Central memory CD8-positive, alpha-beta T cell (primary cell): ENCODE measurements at regions not wholly inside any gene's neighbourhood (a gene's known extent, or its start where the extent isn't known, plus 50 kb on each side); places are given as distances from the start of the nearest gene placed in this dataset.

ENCODE experiments used
- ATAC-seq: fragments of 150-1000 bp; cut with Tn5 transposase; replicated peaks from 2 replicates; pipeline ENCODE4 v1.10.0; 2022; ENCODE audit warnings: mild to moderate bottlenecking, moderate FRiP score, moderate number of reproducible peaks; ENCODE audit not compliant: poor library complexity, severe bottlenecking; ENCODE audit errors: extremely low read depth
- DNase-seq, 2 donors: peaks; one replicate each; pipeline ENCODE4 v3.0.0; 2021; ENCODE audit warnings: low spot score in 2 of 2
- H3K27ac Mint-ChIP-seq: one replicate; pipeline ENCODE4 v1.8.0; 2022; ENCODE audit warnings: low read depth, mild to moderate bottlenecking, moderate library complexity, mixed read lengths
- H3K27me3 Mint-ChIP-seq: one replicate; pipeline ENCODE4 v1.8.0; 2022; ENCODE audit warnings: mixed read lengths
- H3K36me3 Mint-ChIP-seq: one replicate; pipeline ENCODE4 v1.8.0; 2022; ENCODE audit warnings: mild to moderate bottlenecking, moderate library complexity, mixed read lengths; ENCODE audit not compliant: insufficient read depth
- H3K4me1 Mint-ChIP-seq: one replicate; pipeline ENCODE4 v1.8.0; 2022; ENCODE audit warnings: mixed read lengths
- H3K4me3 Mint-ChIP-seq: one replicate; pipeline ENCODE4 v1.8.0; 2022; ENCODE audit warnings: mild to moderate bottlenecking, moderate library complexity, mixed read lengths
- H3K9me3 Mint-ChIP-seq: one replicate; pipeline ENCODE4 v1.8.0; 2022; ENCODE audit warnings: mixed read lengths

DNA sequence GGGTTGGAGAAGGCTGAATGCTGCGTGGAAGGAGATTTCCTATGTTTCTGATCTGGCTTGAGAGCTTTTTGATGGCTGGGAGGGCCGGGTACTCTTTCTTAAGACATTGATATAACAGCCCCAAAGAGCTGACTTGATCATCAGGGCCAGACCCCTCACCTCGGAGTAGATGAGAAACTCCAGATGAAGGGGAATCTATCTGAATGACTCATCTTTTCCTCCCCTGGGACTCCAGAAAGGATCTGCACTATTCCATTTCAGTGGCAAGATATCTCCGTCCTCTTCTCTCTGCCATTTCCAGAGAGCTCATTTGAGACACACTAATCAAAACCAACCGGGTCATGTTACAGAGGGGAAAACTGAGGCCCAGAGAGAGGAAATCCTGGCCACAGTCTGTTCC lies 92.9 kb upstream of the MSX1 start:
- Mint-ChIP-seq H3K9me3 (no peaks in the 10 kb centered on the region), H3K4me1 (peaks cover 21% of the 10 kb centered on the region), H3K4me3 (no peak overlapping the region), H3K36me3 (peaks cover 3% of the 10 kb centered on the region), H3K27me3 (peaks cover 9% of the 10 kb centered on the region), H3K27ac (no peak overlapping the region)
- no peak for DNase-seq
- no peak for ATAC-seq

DNA sequence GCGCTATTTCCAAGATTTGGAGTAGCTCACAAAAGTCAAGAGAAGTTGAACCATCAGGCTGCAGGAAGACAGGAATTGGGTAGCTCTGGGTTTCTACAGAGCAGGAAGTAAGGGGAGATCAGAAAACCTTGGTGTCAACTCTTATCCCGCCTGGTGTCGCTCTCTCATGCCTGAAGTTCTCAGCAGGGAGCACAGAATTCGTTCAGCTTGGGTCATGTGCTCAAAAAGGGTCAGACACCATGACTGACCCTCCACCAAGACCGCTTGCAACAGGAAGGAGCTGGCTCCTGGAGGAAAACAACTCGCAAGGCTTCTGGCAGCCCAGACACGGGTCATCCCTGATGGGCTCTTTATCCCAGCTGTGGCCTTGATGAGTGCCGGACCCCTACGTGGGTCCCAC lies 93.7 kb upstream of the MSX1 start:
- peaks cover 3% of the 10 kb centered on the region for H3K36me3 Mint-ChIP-seq
- DNase-seq: no peak
- ATAC-seq: no peak
- peaks cover 9% of the 10 kb centered on the region for H3K27me3 Mint-ChIP-seq
- H3K4me3 Mint-ChIP-seq: no peak overlapping the region
- H3K4me1 Mint-ChIP-seq: peaks cover 21% of the 10 kb centered on the region
- H3K27ac Mint-ChIP-seq: no peak overlapping the region
- no peaks in the 10 kb centered on the region for H3K9me3 Mint-ChIP-seq

DNA sequence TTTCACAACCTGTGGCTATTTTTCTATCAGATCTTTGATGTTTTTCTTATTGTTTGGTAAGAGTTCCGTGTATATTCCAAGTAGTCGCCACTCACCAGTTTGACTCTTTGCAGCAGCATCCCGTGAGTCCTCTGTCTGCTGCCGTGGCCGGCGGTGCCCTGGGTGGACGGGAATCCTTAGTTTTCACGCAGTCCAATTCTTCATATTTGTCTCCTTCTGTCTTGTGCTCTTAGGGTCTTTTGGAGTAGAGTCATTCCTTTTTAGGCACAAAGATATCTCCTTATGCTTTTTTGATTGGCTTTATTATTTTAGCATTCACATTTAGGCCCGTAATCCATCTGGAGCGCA lies 94.9 kb upstream of the MSX1 start:
- no peak for ATAC-seq
- Mint-ChIP-seq H3K27ac (no peak overlapping the region), H3K4me3 (no peak overlapping the region), H3K36me3 (peaks cover 3% of the 10 kb centered on the region), H3K9me3 (no peaks in the 10 kb centered on the region), H3K4me1 (peaks cover 21% of the 10 kb centered on the region), H3K27me3 (peaks cover 9% of the 10 kb centered on the region)
- no peak for DNase-seq

DNA sequence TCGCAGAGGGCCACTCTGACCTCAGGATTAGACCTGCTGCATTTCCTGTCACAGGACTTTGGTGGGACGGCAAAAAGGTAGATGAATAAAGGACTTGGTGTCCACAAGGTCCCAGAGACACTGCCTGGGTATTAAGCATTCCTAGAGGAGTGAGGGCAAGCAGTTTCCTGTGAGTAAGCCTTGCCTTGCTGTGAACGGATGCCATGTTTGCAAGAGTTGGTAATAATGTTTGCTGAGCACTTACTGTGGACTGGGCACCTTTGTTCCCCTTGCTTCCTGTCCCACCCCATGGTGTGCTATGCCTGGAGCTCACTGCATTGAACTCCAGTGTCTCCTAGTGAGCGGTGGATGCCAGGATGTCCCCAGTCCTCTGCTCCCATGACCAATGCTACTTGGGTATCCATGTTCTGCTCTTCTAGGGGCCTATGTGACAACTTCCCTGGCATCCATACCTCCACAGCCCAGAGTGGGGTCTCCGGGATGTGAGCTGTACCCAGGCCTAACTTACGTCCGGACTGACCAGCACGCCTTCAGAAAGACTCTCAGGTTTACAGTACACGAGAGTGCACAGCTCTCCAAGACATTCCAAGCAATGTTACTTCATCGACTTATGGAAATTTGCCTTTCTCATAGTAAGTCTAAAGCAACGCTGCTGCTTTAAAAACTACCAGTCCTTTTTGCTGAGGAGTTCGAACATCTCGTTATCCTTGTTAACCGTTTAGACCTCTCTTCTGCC lies 95.5 kb upstream of the MSX1 start:
- no peaks in the 10 kb centered on the region for H3K9me3 Mint-ChIP-seq
- H3K4me1 Mint-ChIP-seq: peaks cover 21% of the 10 kb centered on the region
- peak overlapping the region; percentile 55 for H3K4me3 Mint-ChIP-seq
- H3K27me3 Mint-ChIP-seq: peaks cover 9% of the 10 kb centered on the region
- no peak for DNase-seq
- H3K36me3 Mint-ChIP-seq: peaks cover 3% of the 10 kb centered on the region
- H3K27ac Mint-ChIP-seq: no peak overlapping the region
- no peak for ATAC-seq

DNA sequence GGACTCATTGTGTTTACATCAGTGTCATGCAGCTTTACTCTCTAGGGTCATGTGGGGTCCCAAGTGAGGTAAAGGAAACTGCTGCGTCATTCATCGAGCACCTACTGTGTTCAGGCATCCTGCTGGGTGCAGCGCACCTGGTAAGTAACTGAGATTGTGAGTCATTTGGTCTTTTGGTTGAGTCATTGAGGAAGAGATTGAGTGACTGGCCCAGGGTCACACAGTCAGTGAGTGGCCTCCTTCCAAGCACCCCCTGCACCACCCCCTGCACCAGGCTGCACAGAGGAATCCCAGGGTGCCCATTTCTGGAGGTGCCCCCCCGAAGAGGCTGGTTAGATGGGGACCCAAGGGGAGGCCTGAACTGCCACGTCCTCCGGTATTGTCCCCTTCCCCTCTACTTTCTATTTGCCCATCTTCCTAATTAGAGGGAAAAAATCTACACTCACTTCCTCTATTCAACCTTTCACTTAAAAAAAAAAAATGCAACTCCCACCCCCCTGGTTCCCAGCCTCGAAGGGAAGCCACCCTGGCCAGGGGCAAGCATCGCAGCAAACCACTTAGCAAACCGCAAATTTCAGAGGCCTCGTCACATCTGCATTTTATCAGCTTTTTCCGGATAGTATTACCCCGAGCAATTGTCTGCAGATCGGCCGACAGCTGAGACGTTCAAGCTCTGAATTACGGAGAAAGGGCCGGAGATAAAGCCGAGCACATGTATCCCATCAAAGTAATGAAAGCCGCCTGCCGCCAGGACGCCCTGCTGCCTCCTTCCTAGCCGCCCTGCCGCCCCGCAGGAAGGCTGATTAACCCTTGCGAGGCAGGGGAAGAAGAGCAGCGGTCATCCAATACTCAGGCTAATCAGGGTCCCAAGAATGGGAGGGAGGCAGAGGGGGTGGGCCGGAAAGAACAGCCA lies 96.3 kb upstream of the MSX1 start:
- H3K27me3 Mint-ChIP-seq: peaks cover 9% of the 10 kb centered on the region
- peaks cover 21% of the 10 kb centered on the region for H3K4me1 Mint-ChIP-seq
- DNase-seq (no peak), ATAC-seq (peak; percentile 46)
- H3K36me3 Mint-ChIP-seq: peaks cover 3% of the 10 kb centered on the region
- H3K9me3 Mint-ChIP-seq: no peaks in the 10 kb centered on the region
- H3K4me3 Mint-ChIP-seq: peak overlapping the region; percentile 55
- H3K27ac Mint-ChIP-seq: peak overlapping the region; percentile 26

DNA sequence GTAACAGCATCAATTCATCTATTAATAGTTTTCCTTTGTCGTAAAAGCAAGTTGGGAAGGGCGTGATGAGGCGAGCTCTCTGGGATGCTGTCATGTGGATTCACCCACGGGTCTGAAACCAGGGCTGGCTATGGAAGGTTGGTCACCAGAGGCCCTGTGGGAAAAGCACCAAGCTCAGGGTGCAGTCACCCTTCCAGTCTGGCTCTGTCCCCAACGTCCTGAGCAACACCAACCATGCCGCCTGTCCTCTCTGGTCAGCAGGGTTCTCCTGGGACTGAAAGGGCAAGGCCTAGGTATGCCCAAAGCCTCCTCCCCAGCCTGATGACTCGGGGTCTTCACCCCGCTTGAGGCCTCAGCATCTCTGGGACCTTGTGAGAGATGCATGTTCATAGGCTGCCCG lies 97.2 kb upstream of the MSX1 start:
- H3K27me3 Mint-ChIP-seq: peaks cover 9% of the 10 kb centered on the region
- H3K4me3 Mint-ChIP-seq: no peak overlapping the region
- H3K4me1 Mint-ChIP-seq: peaks cover 21% of the 10 kb centered on the region
- no peaks in the 10 kb centered on the region for H3K9me3 Mint-ChIP-seq
- H3K27ac Mint-ChIP-seq: no peak overlapping the region
- DNase-seq: no peak
- peaks cover 3% of the 10 kb centered on the region for H3K36me3 Mint-ChIP-seq
- no peak for ATAC-seq

DNA sequence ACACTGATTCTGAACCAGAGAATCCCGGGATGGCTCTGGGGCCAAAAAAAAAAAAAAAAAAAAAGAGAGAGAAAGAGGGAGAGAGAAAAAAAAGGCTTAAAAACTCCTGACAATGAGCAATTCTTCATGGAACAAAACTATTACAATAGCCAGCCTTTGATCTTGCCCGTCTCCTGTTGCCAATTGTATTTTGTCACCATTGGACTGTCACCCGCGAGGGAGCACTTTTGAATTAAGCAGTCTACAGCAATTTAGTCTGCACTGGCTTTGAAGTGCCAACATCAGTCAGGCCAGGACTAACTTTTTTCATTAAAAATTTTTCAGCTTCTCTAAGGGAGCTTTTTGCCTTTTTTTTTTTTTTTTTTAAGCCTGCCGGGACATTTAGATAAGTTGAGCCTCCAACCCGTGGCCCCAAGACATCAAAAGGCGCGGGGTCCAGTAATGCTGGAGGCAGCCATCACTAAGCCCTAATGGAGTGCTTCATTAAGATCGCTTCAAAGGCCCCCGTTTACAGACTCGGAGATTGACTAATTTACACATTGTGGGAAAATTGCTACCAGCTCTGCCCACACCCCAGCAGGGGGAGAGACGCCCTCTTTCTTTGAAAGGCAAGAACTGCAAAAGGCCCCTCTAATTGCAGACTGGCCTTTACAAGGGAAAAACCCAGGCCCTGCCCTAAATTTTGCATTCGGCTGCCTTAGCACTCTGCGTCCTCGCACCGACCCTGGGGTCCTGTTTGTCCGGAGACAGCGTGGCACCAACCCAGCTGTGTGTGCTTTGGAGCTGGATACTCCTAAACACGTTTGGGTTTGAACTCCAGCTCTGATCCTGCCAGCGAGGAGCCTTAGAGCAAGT lies 98.1 kb upstream of the MSX1 start:
- H3K36me3 Mint-ChIP-seq: peaks cover 3% of the 10 kb centered on the region
- peaks cover 9% of the 10 kb centered on the region for H3K27me3 Mint-ChIP-seq
- no peaks in the 10 kb centered on the region for H3K9me3 Mint-ChIP-seq
- no peak overlapping the region for H3K4me3 Mint-ChIP-seq
- DNase-seq: no peak
- H3K4me1 Mint-ChIP-seq: peaks cover 21% of the 10 kb centered on the region
- ATAC-seq: no peak
- no peak overlapping the region for H3K27ac Mint-ChIP-seq

DNA sequence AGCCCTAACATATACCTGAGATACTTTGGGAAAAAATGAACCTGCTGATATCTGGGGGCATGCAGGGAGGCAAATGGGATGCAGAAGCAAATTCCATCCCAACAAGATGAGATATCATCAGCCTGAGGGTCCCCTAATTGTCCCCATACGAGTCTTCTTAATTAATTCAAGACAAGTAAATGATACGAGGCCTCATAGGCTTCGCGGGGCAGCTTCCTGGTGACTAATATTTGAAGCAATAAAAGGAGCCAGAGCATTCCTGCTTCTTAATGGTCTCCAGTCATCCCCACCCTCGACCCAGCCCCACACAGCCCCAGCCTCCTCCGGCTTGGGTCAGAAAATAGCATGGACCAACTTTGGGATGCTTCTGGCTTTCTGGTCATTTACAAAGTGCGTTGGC lies 99.6 kb upstream of the MSX1 start:
- DNase-seq (no peak), ATAC-seq (no peak)
- peaks cover 21% of the 10 kb centered on the region for H3K4me1 Mint-ChIP-seq
- H3K4me3 Mint-ChIP-seq: no peak overlapping the region
- peaks cover 3% of the 10 kb centered on the region for H3K36me3 Mint-ChIP-seq
- no peak overlapping the region for H3K27ac Mint-ChIP-seq
- no peaks in the 10 kb centered on the region for H3K9me3 Mint-ChIP-seq
- H3K27me3 Mint-ChIP-seq: peaks cover 9% of the 10 kb centered on the region

DNA sequence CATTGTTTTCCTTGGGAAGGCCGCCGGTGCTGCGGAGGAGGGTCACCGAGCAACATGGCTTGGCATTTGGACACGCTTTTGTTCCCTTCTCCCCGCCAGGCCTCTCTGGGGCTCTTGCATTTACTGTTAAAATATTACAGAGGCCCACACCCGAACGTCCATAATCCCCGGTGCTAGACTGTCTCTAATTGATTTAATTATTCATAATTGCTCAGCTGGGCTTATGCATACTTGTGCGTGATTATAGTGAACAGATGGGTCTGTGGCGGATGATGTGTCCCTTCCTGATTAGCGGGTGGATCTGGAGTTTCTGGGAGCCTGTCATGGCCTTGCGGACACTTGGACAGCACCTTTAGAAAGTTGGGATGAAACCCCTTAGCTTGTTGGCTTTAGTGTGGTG lies 100.2 kb upstream of the MSX1 start:
- DNase-seq (no peak), ATAC-seq (no peak)
- Mint-ChIP-seq H3K27me3 (peaks cover 2% of the 10 kb centered on the region), H3K4me1 (peaks cover 16% of the 10 kb centered on the region), H3K27ac (no peak overlapping the region), H3K9me3 (no peaks in the 10 kb centered on the region), H3K36me3 (peaks cover 3% of the 10 kb centered on the region), H3K4me3 (no peak overlapping the region)

DNA sequence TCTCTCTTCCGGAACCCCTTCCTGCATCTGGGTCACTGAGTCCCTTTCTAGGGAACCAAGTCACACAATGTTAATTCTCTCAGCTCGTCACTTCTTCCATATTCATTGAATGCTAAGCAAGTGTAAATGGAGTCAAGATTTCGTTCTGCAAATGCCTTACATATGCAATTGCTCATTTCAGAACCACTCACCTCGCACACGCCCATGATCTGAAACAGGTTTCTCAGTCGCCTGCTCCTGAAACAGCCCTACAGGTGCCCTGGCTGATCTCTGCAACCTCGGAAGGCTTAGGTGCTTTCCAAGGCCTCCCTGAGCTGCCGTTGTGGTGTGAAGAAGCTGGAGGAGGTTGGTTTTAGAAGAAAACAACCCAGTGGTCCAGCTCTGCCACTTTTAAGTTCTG lies 100.8 kb upstream of the MSX1 start:
- no peaks in the 10 kb centered on the region for H3K27me3 Mint-ChIP-seq
- no peaks in the 10 kb centered on the region for H3K9me3 Mint-ChIP-seq
- DNase-seq: no peak
- H3K4me1 Mint-ChIP-seq: peaks cover 11% of the 10 kb centered on the region
- no peak overlapping the region for H3K27ac Mint-ChIP-seq
- peaks cover 1% of the 10 kb centered on the region for H3K36me3 Mint-ChIP-seq
- no peak overlapping the region for H3K4me3 Mint-ChIP-seq
- ATAC-seq: no peak

DNA sequence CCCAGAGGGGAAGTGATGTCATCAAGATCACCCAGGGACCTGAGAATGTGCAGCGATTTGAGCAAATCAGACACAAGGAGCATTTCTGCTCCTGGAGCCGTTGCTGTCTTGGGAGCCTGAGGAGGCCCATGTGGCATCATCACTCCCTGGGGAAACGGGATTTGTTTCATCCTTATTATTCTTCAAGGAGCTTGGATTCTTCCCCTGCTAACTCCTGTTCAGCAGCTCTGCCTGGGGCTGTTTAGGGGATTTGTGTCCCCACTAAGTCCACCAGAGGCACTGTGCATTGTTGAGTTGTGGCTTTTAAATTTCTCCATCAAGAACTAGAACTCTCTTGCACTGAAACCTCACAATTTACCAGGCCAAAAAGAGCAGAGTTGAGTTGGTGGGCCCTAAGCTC lies 104.2 kb upstream of the MSX1 start:
- Mint-ChIP-seq H3K9me3 (no peaks in the 10 kb centered on the region), H3K27me3 (peaks cover 14% of the 10 kb centered on the region), H3K4me1 (no peaks in the 10 kb centered on the region), H3K4me3 (no peak overlapping the region), H3K36me3 (no peaks in the 10 kb centered on the region), H3K27ac (no peak overlapping the region)
- DNase-seq (no peak), ATAC-seq (no peak)

DNA sequence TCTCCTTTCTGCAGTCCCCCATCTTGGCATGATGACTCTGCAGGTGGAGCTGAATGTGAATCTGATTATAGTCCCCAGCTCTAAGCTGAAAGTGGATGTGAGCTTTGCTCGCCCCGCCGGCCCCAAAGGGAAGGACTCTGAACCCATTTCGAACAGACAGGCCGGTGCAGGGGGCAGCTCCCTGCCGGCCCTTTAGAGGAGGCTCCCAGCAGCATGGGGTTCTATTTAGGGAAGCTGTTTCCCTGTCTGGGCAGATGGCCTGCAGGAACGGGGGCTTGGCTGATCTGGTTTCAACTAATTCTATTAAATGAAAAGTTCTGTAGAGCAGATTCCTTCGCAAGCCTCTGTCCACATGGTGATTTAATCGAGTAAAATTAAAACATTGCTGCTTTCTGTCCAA lies 104.8 kb upstream of the MSX1 start:
- Mint-ChIP-seq H3K4me3 (no peak overlapping the region), H3K27ac (no peak overlapping the region), H3K4me1 (no peaks in the 10 kb centered on the region), H3K9me3 (no peaks in the 10 kb centered on the region), H3K36me3 (no peaks in the 10 kb centered on the region), H3K27me3 (peaks cover 14% of the 10 kb centered on the region)
- DNase-seq: no peak
- ATAC-seq: no peak
